ENCODE measurements at regions not wholly inside any gene's neighbourhood (a gene's known extent, or its start where the extent isn't known, plus 50 kb on each side); places are given as distances from the start of the nearest gene placed in this dataset.

DNA sequence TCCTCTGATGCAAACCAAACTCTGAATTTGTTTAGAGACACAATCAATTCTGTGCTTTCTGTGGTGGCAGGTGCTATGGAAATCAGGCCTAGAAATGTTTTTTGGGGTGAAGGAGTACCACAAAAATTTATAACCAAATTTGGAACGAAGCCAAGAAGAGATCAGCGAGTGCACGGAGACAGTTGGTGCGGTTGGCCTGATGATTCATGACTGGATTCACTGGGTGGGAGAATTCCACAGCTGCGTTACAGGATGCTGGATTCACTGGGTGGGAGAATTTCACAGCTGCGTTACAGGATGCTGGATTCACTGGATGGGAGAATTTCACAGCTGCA, 135.6 kb upstream of the IRX4 start:
- TF ChIP-seq, protein P1, sequence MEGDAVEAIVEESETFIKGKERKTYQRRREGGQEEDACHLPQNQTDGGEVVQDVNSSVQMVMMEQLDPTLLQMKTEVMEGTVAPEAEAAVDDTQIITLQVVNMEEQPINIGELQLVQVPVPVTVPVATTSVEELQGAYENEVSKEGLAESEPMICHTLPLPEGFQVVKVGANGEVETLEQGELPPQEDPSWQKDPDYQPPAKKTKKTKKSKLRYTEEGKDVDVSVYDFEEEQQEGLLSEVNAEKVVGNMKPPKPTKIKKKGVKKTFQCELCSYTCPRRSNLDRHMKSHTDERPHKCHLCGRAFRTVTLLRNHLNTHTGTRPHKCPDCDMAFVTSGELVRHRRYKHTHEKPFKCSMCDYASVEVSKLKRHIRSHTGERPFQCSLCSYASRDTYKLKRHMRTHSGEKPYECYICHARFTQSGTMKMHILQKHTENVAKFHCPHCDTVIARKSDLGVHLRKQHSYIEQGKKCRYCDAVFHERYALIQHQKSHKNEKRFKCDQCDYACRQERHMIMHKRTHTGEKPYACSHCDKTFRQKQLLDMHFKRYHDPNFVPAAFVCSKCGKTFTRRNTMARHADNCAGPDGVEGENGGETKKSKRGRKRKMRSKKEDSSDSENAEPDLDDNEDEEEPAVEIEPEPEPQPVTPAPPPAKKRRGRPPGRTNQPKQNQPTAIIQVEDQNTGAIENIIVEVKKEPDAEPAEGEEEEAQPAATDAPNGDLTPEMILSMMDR (IDR thresholded peaks at IDR 0.05; ENCODE audit: low read depth, low read length, poor library complexity, severe bottlenecking): no peak
- no peak for TF ChIP-seq EZH2phosphoT487 (IDR thresholded peaks at IDR 0.05; ENCODE audit: borderline replicate concordance, low read length)

All from DOHH2 (cell line).